Prostate gland (tissue), 2 donors: ENCODE measurements at regions not wholly inside any gene's neighbourhood (a gene's known extent, or its start where the extent isn't known, plus 50 kb on each side); places are given as distances from the start of the nearest gene placed in this dataset.

Experiments
- CTCF ChIP-seq, 4 experiments: fragments of 200-600 bp in 2 of 4; fragments of 450-650 bp in 2 of 4; sonication (generic) in 2 of 4; IDR thresholded peaks; 1 replicate in 3 of 4; 2 replicates in 1 of 4; pipeline ENCODE4 v1.5.1; 2016 to 2019; ENCODE audit warnings: antibody characterized with exemption in 4 of 4, mild to moderate bottlenecking in 2 of 4, moderate library complexity in 2 of 4
- POLR2A ChIP-seq: fragments of 450-650 bp; IDR thresholded peaks from one replicate; pipeline ENCODE4 v1.6.1; 2016; ENCODE audit warnings: antibody characterized with exemption, mild to moderate bottlenecking
- POLR2AphosphoS5 ChIP-seq: sonication (generic); formaldehyde crosslinking; IDR thresholded peaks from one replicate; pipeline ENCODE4 v1.6.1; 2017; ENCODE audit warnings: antibody characterized with exemption

GRCh38 chr1:198856601-198857000 lies 217.8 kb downstream of the PTPRC start:
- TF ChIP-seq POLR2AphosphoS5 (no peak), CTCF (IDR thresholded peaks at IDR 0.05) (no peak), POLR2A (no peak)
